Peyer's patch (tissue), 4 donors: ENCODE measurements at regions not wholly inside any gene's neighbourhood (a gene's known extent, or its start where the extent isn't known, plus 50 kb on each side); places are given as distances from the start of the nearest gene placed in this dataset.

Experiments
- CTCF ChIP-seq, 6 experiments: fragments of 450-650 bp in 4 of 6; fragments of 200-600 bp in 2 of 6; sonication (generic) in 1 of 6; IDR thresholded peaks; one replicate each; pipeline ENCODE4 v1.5.1; 2017 to 2019; ENCODE audit warnings: antibody characterized with exemption in 6 of 6, mild to moderate bottlenecking in 3 of 6, moderate library complexity in 1 of 6
- POLR2A ChIP-seq, 2 donors: fragments of 450-650 bp; IDR thresholded peaks; one replicate each; pipeline ENCODE4 v1.5.1; 2017; ENCODE audit warnings: antibody characterized with exemption in 2 of 2, mild to moderate bottlenecking in 2 of 2, moderate library complexity in 2 of 2

- TF ChIP-seq CTCF (IDR thresholded peaks at IDR 0.05) (no peak), POLR2A (IDR thresholded peaks at IDR 0.05) (no peak)
Measured at GRCh38 chr4:138599965-138600364, 357.8 kb upstream of the SLC7A11 start.
